ENCODE measurements at regions not wholly inside any gene's neighbourhood (a gene's known extent, or its start where the extent isn't known, plus 50 kb on each side); places are given as distances from the start of the nearest gene placed in this dataset.

- TF ChIP-seq CTCF (IDR thresholded peaks at IDR 0.05; ENCODE audit: low read depth, low read length) (no peak), EZH2phosphoT487 (IDR thresholded peaks at IDR 0.05; ENCODE audit: low read depth) (no peak)
Measured at GRCh38 chr20:50263831-50264230, 73.2 kb downstream of the CEBPB start.
